ENCODE measurements at regions not wholly inside any gene's neighbourhood (a gene's known extent, or its start where the extent isn't known, plus 50 kb on each side); places are given as distances from the start of the nearest gene placed in this dataset.

DNA sequence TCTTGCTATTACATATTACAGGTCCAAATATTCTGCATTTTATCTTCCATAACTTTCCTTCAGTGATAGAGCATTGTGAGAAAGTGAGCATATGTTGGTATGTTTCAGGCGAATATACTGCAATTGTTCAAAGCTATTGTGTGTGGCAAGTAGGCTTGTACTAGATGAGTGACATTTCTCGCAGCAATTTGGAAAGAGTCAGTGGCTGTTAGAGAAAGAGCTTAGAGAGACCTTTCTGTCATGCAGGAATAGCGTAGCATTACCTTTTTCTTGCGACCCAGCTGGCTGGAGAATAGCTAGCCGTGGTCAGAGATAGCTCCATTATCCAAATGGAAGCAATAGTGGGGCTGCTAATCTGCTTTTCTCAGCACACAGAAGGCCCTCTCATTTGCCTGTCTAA is 678.5 kb upstream of the FOXG1 start:
- CTCF ChIA-PET = no interaction called here
- Mint-ChIP-seq H3K4me3 (no peak overlapping the region), H3K36me3 (ENCODE audit: low read depth) (no peaks in the 10 kb centered on the region), H3K27ac (no peak overlapping the region), H3K9me3 (peaks cover 25% of the 10 kb centered on the region), H3K27me3 (no peaks in the 10 kb centered on the region), H3K4me1 (ENCODE audit: low read depth) (no peaks in the 10 kb centered on the region)
- intact Hi-C loops (cut with micrococcal nuclease) = no loop called here
- TF ChIP-seq, protein P1, sequence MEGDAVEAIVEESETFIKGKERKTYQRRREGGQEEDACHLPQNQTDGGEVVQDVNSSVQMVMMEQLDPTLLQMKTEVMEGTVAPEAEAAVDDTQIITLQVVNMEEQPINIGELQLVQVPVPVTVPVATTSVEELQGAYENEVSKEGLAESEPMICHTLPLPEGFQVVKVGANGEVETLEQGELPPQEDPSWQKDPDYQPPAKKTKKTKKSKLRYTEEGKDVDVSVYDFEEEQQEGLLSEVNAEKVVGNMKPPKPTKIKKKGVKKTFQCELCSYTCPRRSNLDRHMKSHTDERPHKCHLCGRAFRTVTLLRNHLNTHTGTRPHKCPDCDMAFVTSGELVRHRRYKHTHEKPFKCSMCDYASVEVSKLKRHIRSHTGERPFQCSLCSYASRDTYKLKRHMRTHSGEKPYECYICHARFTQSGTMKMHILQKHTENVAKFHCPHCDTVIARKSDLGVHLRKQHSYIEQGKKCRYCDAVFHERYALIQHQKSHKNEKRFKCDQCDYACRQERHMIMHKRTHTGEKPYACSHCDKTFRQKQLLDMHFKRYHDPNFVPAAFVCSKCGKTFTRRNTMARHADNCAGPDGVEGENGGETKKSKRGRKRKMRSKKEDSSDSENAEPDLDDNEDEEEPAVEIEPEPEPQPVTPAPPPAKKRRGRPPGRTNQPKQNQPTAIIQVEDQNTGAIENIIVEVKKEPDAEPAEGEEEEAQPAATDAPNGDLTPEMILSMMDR (IDR thresholded peaks at IDR 0.05) = no peak
- POLR2A ChIA-PET = no interaction called here
- DNase-seq (no peak), ATAC-seq (no peak)

DNA sequence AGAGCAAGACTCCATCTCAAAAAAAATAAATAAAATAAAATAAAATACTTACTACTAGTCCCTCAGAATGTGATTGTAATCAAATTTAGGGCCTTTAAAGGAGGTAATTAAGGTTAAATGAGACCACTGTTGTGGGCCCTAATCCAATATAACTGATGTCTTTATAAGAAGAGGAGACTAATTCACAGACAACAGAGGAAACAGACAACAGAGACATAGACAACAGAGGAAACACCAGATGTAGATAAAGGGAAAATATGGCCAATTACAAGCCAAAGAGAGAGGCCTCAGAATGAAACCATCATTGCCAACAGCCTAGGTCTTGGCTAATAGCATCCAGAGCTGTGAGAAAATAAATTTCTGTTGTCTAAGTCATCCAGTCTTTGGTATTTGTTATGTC is 669.0 kb upstream of the FOXG1 start:
- TF ChIP-seq, protein P1 (IDR thresholded peaks at IDR 0.05) = no peak
- ATAC-seq (no peak), DNase-seq (no peak)
- CTCF ChIA-PET = no interaction called here
- POLR2A ChIA-PET = no interaction called here
- Mint-ChIP-seq H3K27ac (no peak overlapping the region), H3K4me1 (ENCODE audit: low read depth) (no peaks in the 10 kb centered on the region), H3K4me3 (no peak overlapping the region), H3K27me3 (no peaks in the 10 kb centered on the region), H3K36me3 (ENCODE audit: low read depth) (no peaks in the 10 kb centered on the region), H3K9me3 (peaks cover 9% of the 10 kb centered on the region)
- intact Hi-C loops (cut with micrococcal nuclease) = no loop called here

DNA sequence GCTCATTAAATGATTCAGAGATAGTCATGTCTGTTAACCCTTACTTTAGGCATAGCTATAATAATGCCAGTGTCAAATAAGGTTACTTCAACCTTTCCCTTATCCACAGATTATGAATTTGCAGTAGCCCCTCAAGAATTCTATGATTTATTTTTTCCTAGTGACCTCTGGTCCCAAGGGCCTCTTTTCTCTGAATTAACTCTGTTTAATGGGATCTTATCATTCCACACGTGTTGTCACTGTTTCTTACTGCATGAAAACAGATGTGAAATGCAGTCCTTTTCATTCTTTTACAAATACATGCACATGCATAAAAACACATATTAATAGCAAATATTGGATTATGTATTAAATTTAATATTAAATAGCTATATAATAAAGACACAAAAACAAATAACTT is 667.7 kb upstream of the FOXG1 start:
- intact Hi-C loops (cut with micrococcal nuclease) = no loop called here
- DNase-seq = no peak
- ChIA-PET CTCF (no interaction called here), POLR2A (no interaction called here)
- Mint-ChIP-seq H3K36me3 (ENCODE audit: low read depth) (no peaks in the 10 kb centered on the region), H3K27ac (no peak overlapping the region), H3K27me3 (no peaks in the 10 kb centered on the region), H3K4me1 (ENCODE audit: low read depth) (no peaks in the 10 kb centered on the region), H3K9me3 (peaks cover 10% of the 10 kb centered on the region), H3K4me3 (no peak overlapping the region)
- ATAC-seq = no peak
- TF ChIP-seq, protein P1 (IDR thresholded peaks at IDR 0.05) = no peak

DNA sequence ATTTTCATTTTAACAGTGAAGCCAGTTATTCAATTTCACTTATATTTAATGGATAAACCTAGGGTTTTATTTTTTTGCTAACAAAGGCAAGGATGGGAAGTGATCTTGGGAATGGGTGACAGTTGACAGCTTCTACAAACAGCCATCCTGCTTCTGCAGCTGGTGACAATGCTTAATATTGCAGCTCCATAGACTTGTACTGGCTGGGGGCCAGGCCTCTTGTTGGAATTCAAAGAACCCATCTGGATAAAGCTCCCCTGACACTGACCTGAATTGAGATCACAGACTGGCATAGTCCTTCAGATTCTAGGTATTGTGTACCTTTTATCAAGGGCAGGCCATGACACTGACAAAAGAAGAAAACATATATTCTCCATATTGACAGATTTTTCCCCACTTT is 664.6 kb upstream of the FOXG1 start:
- DNase-seq (no peak), ATAC-seq (no peak)
- ChIA-PET POLR2A (no interaction called here), CTCF (no interaction called here)
- Mint-ChIP-seq H3K27me3 (no peaks in the 10 kb centered on the region), H3K4me3 (no peak overlapping the region), H3K4me1 (ENCODE audit: low read depth) (no peaks in the 10 kb centered on the region), H3K9me3 (peaks cover 10% of the 10 kb centered on the region), H3K27ac (no peak overlapping the region), H3K36me3 (ENCODE audit: low read depth) (no peaks in the 10 kb centered on the region)
- TF ChIP-seq, protein P1 (IDR thresholded peaks at IDR 0.05) = no peak
- intact Hi-C loops (cut with micrococcal nuclease) = no loop called here

DNA sequence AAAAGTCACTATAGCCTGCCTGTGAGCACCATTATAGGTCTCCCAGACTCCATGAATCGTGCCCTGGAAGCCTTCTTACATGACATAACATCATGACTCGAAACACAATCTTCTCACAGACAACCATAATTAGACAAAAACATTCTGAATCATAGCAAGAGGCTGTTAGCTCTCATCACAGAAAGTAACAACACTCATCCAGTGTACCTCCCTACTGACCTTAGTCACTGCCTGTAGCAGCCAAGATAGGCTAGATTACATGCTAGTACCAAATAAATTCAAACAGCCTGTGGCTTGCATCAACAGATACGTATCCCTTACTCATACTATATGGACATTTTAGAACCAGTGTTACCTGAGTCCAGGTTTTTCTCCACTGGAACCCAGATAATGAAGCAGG is 663.8 kb upstream of the FOXG1 start:
- TF ChIP-seq, protein P1 (IDR thresholded peaks at IDR 0.05) = no peak
- Mint-ChIP-seq H3K4me1 (ENCODE audit: low read depth) (no peaks in the 10 kb centered on the region), H3K27ac (no peak overlapping the region), H3K36me3 (ENCODE audit: low read depth) (no peaks in the 10 kb centered on the region), H3K27me3 (no peaks in the 10 kb centered on the region), H3K9me3 (peaks cover 10% of the 10 kb centered on the region), H3K4me3 (no peak overlapping the region)
- DNase-seq (no peak), ATAC-seq (no peak)
- POLR2A ChIA-PET = no interaction called here
- intact Hi-C loops (cut with micrococcal nuclease) = no loop called here
- CTCF ChIA-PET = interaction anchor here (1.3 kb wide), 1 partner anchor 238 kb away, joined by 3 read pairs; no protein-coding TSS in a partner anchor

Measured in activated CD8-positive, alpha-beta T cell treated with anti-CD3 and anti-CD28 coated beads for 36 hours (primary cell).